ENCODE measurements at regions not wholly inside any gene's neighbourhood (a gene's known extent, or its start where the extent isn't known, plus 50 kb on each side); places are given as distances from the start of the nearest gene placed in this dataset.
"Not testable (repeated sequence)": the region's sequence is repeated elsewhere in the genome, so short reads cannot be mapped to it uniquely, and the experiment has no call there.

DNA sequence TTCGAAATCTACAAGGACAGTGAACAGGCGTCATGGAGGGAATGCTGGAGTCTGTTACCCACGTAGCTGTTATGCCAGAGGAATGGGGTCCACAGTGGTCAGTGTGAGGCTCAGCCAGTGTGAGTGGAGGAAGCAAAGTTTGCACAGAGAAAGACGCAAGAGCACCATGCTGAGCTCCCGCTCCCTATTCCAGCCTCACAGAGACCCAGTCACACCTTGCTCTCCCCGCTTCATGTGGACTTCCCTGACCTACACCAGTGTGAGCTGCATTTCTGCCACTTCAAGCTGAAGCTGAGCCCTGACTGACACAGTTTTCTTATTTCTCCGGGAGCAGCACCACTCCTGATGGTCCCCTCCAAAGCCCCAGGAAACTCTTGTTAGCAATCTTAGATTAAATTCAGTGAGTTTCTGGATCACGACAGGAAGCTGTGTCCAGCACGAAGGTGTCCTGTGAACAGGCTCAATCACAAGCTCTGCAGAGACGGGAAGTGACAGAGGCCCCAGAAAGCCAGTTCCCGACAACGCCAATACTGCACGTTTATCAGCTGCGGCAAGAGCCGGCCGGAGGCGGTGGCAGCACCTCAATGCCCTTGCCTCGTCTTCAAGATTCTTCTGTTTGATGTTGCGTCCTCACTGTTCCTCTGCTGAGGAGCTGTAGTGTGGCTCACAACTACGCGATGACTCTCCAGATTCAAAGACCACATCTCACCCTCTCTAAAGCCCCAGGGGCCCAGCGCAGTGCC lies 356.7 kb downstream of the ADGRD1 start:
- WGBS (ENCODE audit: insufficient coverage, low coverage, missing lambda C conversion rate), result 8% methylated on average over 17 of the region's 22 CpGs
- H3K4me3 ChIP-seq; H3K79me2 ChIP-seq (ENCODE audit: control insufficient read depth, insufficient read depth, low read length); H3K9me3 ChIP-seq (replicated peaks; ENCODE audit: control insufficient read depth, insufficient read depth, low read depth, low read length); DNase-seq (ENCODE audit: extremely low read depth in 1 of 4, low spot score in 3 of 4); H3K9me1 ChIP-seq (ENCODE audit: control insufficient read depth, insufficient read depth, low read length); BruUV-seq (replicated peaks); H3K27ac ChIP-seq (ENCODE audit: extremely low read depth, low read depth, low read length); H3K4me1 ChIP-seq (replicated peaks in 1 of 2; ENCODE audit: control insufficient read depth in 2 of 2, insufficient read depth in 2 of 2, low read length in 2 of 2); POLR2A ChIA-PET; H3K4me2 ChIP-seq (ENCODE audit: insufficient read depth, low read length); H4K20me1 ChIP-seq (replicated peaks; ENCODE audit: control insufficient read depth, insufficient read depth, low read length); H2AFZ ChIP-seq (ENCODE audit: low read depth, low read length); CTCF ChIA-PET (ENCODE audit: low intra/inter-chr PET ratio); H3K36me3 ChIP-seq (ENCODE audit: control insufficient read depth, insufficient read depth, low read length); H3K9ac ChIP-seq (ENCODE audit: insufficient read depth in 1 of 2, low read depth in 2 of 2, low read length in 2 of 2): not testable (repeated sequence)
- FAIRE-seq (peak; percentile 11), ATAC-seq (peak; percentile 38)
- H3K27me3 ChIP-seq (ENCODE audit: control insufficient read depth in 2 of 2, insufficient read depth in 2 of 2, low read length in 2 of 2), result peaks cover 8 to 16% of the 10 kb centered on the region in 2 experiments; a peak in 4 of 5 replicates
- intact Hi-C loops (cut with micrococcal nuclease), result loop anchor here (5.0 kb wide), 1 partner anchor 332 kb away; no protein-coding TSS in a partner anchor
- in situ Hi-C loops (cut with MboI), result loop anchor here (5.0 kb wide), 1 partner anchor 332 kb away; no protein-coding TSS in a partner anchor

DNA sequence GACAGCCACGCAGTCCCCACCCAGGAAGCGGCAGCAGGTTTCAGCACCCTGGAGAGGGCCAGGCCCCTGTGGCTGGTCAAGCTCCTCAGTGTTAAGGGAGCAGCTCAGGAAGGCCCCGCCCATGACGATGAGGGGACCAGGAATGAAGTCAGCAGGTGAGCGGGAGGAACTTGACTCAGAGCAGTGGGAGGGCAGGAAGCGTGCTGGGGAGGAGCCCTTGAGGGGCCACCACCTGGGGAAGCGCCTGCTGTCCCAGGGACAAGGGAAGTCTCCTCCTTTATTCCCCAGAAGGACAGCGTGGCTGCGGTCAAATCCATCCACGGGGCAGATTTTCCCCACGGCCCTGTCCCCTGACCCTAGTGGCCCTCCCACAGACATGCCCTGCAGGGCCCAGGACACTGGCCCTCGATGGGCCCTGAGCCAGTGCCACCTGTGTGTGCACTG lies 357.6 kb downstream of the ADGRD1 start:
- in situ Hi-C loops (cut with MboI) (loop anchor here (5.0 kb wide), 1 partner anchor 331 kb away; no protein-coding TSS in a partner anchor), intact Hi-C loops (cut with micrococcal nuclease) (loop anchor here (5.0 kb wide), 1 partner anchor 331 kb away; no protein-coding TSS in a partner anchor)
- ATAC-seq, result peak; percentile 99
- DNase-seq (ENCODE audit: extremely low read depth in 1 of 4, low spot score in 3 of 4), result peak in 3 of 4 experiments; percentile 27 to 53 (median 40)
- H3K36me3 ChIP-seq (ENCODE audit: control insufficient read depth, insufficient read depth, low read length); H3K9me1 ChIP-seq (ENCODE audit: control insufficient read depth, insufficient read depth, low read length); BruUV-seq (replicated peaks); POLR2A ChIA-PET; H3K9me3 ChIP-seq (replicated peaks; ENCODE audit: control insufficient read depth, insufficient read depth, low read depth, low read length); H3K4me1 ChIP-seq (replicated peaks in 1 of 2; ENCODE audit: control insufficient read depth in 2 of 2, insufficient read depth in 2 of 2, low read length in 2 of 2); H4K20me1 ChIP-seq (replicated peaks; ENCODE audit: control insufficient read depth, insufficient read depth, low read length); H3K4me3 ChIP-seq; H3K27ac ChIP-seq (ENCODE audit: extremely low read depth, low read depth, low read length); H2AFZ ChIP-seq (ENCODE audit: low read depth, low read length); CTCF ChIA-PET (ENCODE audit: low intra/inter-chr PET ratio); H3K79me2 ChIP-seq (ENCODE audit: control insufficient read depth, insufficient read depth, low read length); H3K9ac ChIP-seq (ENCODE audit: insufficient read depth in 1 of 2, low read depth in 2 of 2, low read length in 2 of 2); H3K4me2 ChIP-seq (ENCODE audit: insufficient read depth, low read length): not testable (repeated sequence)
- 16% methylated on average over 9 of the region's 12 CpGs for WGBS (ENCODE audit: insufficient coverage, low coverage, missing lambda C conversion rate)
- peak; percentile 88 for FAIRE-seq
- peaks cover 8 to 16% of the 10 kb centered on the region in 2 experiments; a peak in 4 of 5 replicates for H3K27me3 ChIP-seq (ENCODE audit: control insufficient read depth in 2 of 2, insufficient read depth in 2 of 2, low read length in 2 of 2)
